NCI-H1092 (cell line): ENCODE measurements at regions not wholly inside any gene's neighbourhood (a gene's known extent, or its start where the extent isn't known, plus 50 kb on each side); places are given as distances from the start of the nearest gene placed in this dataset.

Source experiments
- DNase-seq: peaks from one replicate; lab custom pipeline; 2025; lab: John Stamatoyannopoulos, UW

- DNase-seq: no peak
Measured at GRCh38 chr11:111194860-111195568, 50.5 kb upstream of the POU2AF2 start.

- no peak for DNase-seq
Measured at GRCh38 chr11:111193924-111194490, 51.5 kb upstream of the POU2AF2 start.

- no peak for DNase-seq
Measured at GRCh38 chr11:111189466-111189865, 56.1 kb upstream of the POU2AF2 start.

GRCh38 chr11:111186308-111186915, 59.1 kb upstream of the POU2AF2 start:
- DNase-seq: no peak

- no peak for DNase-seq
Measured at GRCh38 chr11:111185266-111185665, 60.3 kb upstream of the POU2AF2 start.

GRCh38 chr11:111183706-111184105, 61.8 kb upstream of the POU2AF2 start:
- DNase-seq: no peak

GRCh38 chr11:111179184-111179910, 66.2 kb upstream of the POU2AF2 start:
- DNase-seq: no peak

GRCh38 chr11:111177037-111177871, 68.3 kb upstream of the POU2AF2 start:
- no peak for DNase-seq

GRCh38 chr11:111176603-111177002, 68.9 kb upstream of the POU2AF2 start:
- no peak for DNase-seq

GRCh38 chr11:111173221-111173620, 72.3 kb upstream of the POU2AF2 start:
- no peak for DNase-seq

- DNase-seq: no peak
Measured at GRCh38 chr11:111172321-111172862, 73.1 kb upstream of the POU2AF2 start.

GRCh38 chr11:111170761-111171379, 74.7 kb upstream of the POU2AF2 start:
- no peak for DNase-seq

GRCh38 chr11:111169367-111169766, 76.2 kb upstream of the POU2AF2 start:
- DNase-seq: no peak

- DNase-seq: no peak
Measured at GRCh38 chr11:111168871-111169270, 76.7 kb upstream of the POU2AF2 start.

- DNase-seq: no peak
Measured at GRCh38 chr11:111167666-111168065, 77.9 kb upstream of the POU2AF2 start.

GRCh38 chr11:111166598-111166997, 78.9 kb upstream of the POU2AF2 start:
- no peak for DNase-seq

- no peak for DNase-seq
Measured at GRCh38 chr11:111162305-111162704, 83.2 kb upstream of the POU2AF2 start.

- DNase-seq: no peak
Measured at GRCh38 chr11:111157571-111157970, 88.0 kb upstream of the POU2AF2 start.

- DNase-seq: no peak
Measured at GRCh38 chr11:111155021-111155420, 90.5 kb upstream of the POU2AF2 start.

- no peak for DNase-seq
Measured at GRCh38 chr11:111153194-111153593, 92.3 kb upstream of the POU2AF2 start.

- no peak for DNase-seq
Measured at GRCh38 chr11:111148953-111149352, 96.6 kb upstream of the POU2AF2 start.
